ENCODE measurements at regions not wholly inside any gene's neighbourhood (a gene's known extent, or its start where the extent isn't known, plus 50 kb on each side); places are given as distances from the start of the nearest gene placed in this dataset.

DNA sequence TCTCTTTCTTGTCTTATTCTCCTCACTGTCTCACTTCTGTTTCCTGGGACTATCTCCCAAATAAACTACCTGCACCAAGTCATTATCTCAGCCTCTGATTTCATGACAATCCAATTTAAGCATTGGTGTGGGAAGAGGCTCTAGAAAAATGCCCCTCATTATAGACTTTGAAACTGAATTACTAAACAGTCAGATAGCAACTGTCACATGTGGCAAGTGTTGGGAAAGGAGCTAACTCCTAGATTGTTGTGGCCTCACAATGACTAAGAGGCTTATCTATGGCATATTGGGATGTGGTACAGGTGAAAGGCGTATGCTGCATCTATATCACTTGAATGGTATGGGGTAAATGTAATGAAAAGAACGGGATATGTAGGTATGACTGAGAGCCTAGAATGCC lies 103.5 kb upstream of the CCDC54 start:
- no peak for DNase-seq (ENCODE audit: low read depth)
- Histone ChIP-seq H3K36me3 (ENCODE audit: control insufficient read depth, insufficient read depth, low read length) (no peaks in the 10 kb centered on the region), H3K27me3 (ENCODE audit: control insufficient read depth, insufficient read depth, low read length) (no peaks in the 10 kb centered on the region), H3K4me3 (ENCODE audit: low read depth, low read length) (no peak overlapping the region)
- ChIA-PET CTCF (interaction anchor here (1.2 to 7.3 kb wide), 6 partner anchors 12 to 156 kb away, joined by 3 to 113 read pairs (median 14); no protein-coding TSS in a partner anchor), POLR2A (no interaction called here)
- TF ChIP-seq, protein P1, sequence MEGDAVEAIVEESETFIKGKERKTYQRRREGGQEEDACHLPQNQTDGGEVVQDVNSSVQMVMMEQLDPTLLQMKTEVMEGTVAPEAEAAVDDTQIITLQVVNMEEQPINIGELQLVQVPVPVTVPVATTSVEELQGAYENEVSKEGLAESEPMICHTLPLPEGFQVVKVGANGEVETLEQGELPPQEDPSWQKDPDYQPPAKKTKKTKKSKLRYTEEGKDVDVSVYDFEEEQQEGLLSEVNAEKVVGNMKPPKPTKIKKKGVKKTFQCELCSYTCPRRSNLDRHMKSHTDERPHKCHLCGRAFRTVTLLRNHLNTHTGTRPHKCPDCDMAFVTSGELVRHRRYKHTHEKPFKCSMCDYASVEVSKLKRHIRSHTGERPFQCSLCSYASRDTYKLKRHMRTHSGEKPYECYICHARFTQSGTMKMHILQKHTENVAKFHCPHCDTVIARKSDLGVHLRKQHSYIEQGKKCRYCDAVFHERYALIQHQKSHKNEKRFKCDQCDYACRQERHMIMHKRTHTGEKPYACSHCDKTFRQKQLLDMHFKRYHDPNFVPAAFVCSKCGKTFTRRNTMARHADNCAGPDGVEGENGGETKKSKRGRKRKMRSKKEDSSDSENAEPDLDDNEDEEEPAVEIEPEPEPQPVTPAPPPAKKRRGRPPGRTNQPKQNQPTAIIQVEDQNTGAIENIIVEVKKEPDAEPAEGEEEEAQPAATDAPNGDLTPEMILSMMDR (IDR thresholded peaks at IDR 0.05; ENCODE audit: insufficient read depth, low read depth, low read length): no peak

- CTCF ChIA-PET: interaction anchor here (2.0 to 7.3 kb wide), 4 partner anchors 10 to 154 kb away, joined by 9 to 113 read pairs (median 54); no protein-coding TSS in a partner anchor
- no peaks in the 10 kb centered on the region for H3K27me3 ChIP-seq (ENCODE audit: control insufficient read depth, insufficient read depth, low read length)
- H3K36me3 ChIP-seq (ENCODE audit: control insufficient read depth, insufficient read depth, low read length): no peaks in the 10 kb centered on the region
- POLR2A ChIA-PET: no interaction called here
- TF ChIP-seq, protein P1 (IDR thresholded peaks at IDR 0.05; ENCODE audit: insufficient read depth, low read depth, low read length): no peak
- no peak for DNase-seq (ENCODE audit: low read depth)
- H3K4me3 ChIP-seq (ENCODE audit: low read depth, low read length): no peak overlapping the region
Observed at GRCh38 chr3:107275511-107275910, 101.7 kb upstream of the CCDC54 start.

DNA sequence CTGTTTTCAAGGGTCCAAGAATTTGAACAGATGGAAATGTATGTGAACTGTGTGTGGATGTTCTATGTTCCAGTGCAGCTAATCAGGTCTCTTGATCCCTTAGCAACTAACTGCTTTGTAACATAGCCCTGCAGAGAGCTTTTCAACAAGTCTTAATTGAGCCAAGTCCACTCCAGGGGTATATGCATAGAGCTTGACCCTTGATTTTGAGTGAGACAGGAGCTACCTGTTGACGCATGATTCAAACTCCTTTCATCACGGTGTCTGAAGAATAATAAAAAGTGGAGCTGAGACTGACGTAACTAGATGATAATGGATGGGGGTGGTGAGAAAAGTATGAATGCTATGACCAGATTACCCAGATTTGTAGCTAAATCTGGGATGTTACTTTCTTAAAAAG lies 93.3 kb upstream of the CCDC54 start:
- no peak overlapping the region for H3K4me3 ChIP-seq (ENCODE audit: low read depth, low read length)
- ChIA-PET POLR2A (no interaction called here), CTCF (interaction anchor here (3.1 to 3.2 kb wide), 2 partner anchors 12 to 146 kb away, joined by 17 to 23 read pairs; no protein-coding TSS in a partner anchor)
- TF ChIP-seq, protein P1 (IDR thresholded peaks at IDR 0.05; ENCODE audit: insufficient read depth, low read depth, low read length): no peak
- no peaks in the 10 kb centered on the region for H3K36me3 ChIP-seq (ENCODE audit: control insufficient read depth, insufficient read depth, low read length)
- no peaks in the 10 kb centered on the region for H3K27me3 ChIP-seq (ENCODE audit: control insufficient read depth, insufficient read depth, low read length)
- no peak for DNase-seq (ENCODE audit: low read depth)

GRCh38 chr3:107284612-107285011 lies 92.6 kb upstream of the CCDC54 start:
- no peak for DNase-seq (ENCODE audit: low read depth)
- CTCF ChIA-PET: interaction anchor here (0.6 to 3.2 kb wide), 5 partner anchors 10 to 145 kb away, joined by 3 to 23 read pairs (median 9); no protein-coding TSS in a partner anchor
- Histone ChIP-seq H3K4me3 (ENCODE audit: low read depth, low read length) (no peak overlapping the region), H3K36me3 (ENCODE audit: control insufficient read depth, insufficient read depth, low read length) (no peaks in the 10 kb centered on the region), H3K27me3 (ENCODE audit: control insufficient read depth, insufficient read depth, low read length) (no peaks in the 10 kb centered on the region)
- POLR2A ChIA-PET: no interaction called here
- TF ChIP-seq, protein P1 (IDR thresholded peaks at IDR 0.05; ENCODE audit: insufficient read depth, low read depth, low read length): no peak

- Histone ChIP-seq H3K27me3 (ENCODE audit: control insufficient read depth, insufficient read depth, low read length) (no peaks in the 10 kb centered on the region), H3K4me3 (ENCODE audit: low read depth, low read length) (no peak overlapping the region), H3K36me3 (ENCODE audit: control insufficient read depth, insufficient read depth, low read length) (no peaks in the 10 kb centered on the region)
- POLR2A ChIA-PET: no interaction called here
- TF ChIP-seq, protein P1 (IDR thresholded peaks at IDR 0.05; ENCODE audit: insufficient read depth, low read depth, low read length): no peak
- CTCF ChIA-PET: interaction anchor here (0.6 to 3.2 kb wide), 5 partner anchors 11 to 145 kb away, joined by 3 to 23 read pairs (median 9); no protein-coding TSS in a partner anchor
- no peak for DNase-seq (ENCODE audit: low read depth)
Observed at GRCh38 chr3:107285197-107285596, 92.0 kb upstream of the CCDC54 start.
